Head of caudate nucleus (tissue), 42 donors: ENCODE measurements at regions not wholly inside any gene's neighbourhood (a gene's known extent, or its start where the extent isn't known, plus 50 kb on each side); places are given as distances from the start of the nearest gene placed in this dataset.

Source experiments
- DNase-seq, 42 donors: peaks; one replicate each; pipeline versions ENCODE4 v3.0.0 to v3.0.0-alpha.2; 2020 to 2021; ENCODE audit warnings: mixed read lengths in 7 of 42
- intact Hi-C: fragments of 100-400 bp; cut with DNase I; formaldehyde crosslinking; loops from one replicate; pipeline ENCODE4 v1.15.0; 2022

GRCh38 chr13:33891196-33891742, 73.3 kb downstream of the RFC3 start:
- no peak for DNase-seq
- intact Hi-C loops = no loop called here

GRCh38 chr13:33893559-33893958, 75.6 kb downstream of the RFC3 start:
- intact Hi-C loops = no loop called here
- no peak for DNase-seq

- intact Hi-C loops = no loop called here
- DNase-seq = no peak
These were observed 86.5 kb downstream of the RFC3 start for GRCh38 chr13:33904431-33904830.

- intact Hi-C loops = no loop called here
- no peak for DNase-seq
These were observed 90.2 kb downstream of the RFC3 start for GRCh38 chr13:33908116-33908515.

- DNase-seq = no peak
- intact Hi-C loops = no loop called here
These were observed 92.3 kb downstream of the RFC3 start for GRCh38 chr13:33910255-33910654.

GRCh38 chr13:33911521-33911920, 93.6 kb downstream of the RFC3 start:
- intact Hi-C loops = no loop called here

GRCh38 chr13:33913829-33914228, 95.9 kb downstream of the RFC3 start:
- intact Hi-C loops = no loop called here
- no peak for DNase-seq

More at GRCh38 chr13:33911521-33911920, 93.6 kb downstream of the RFC3 start:
- DNase-seq = no peak

GRCh38 chr13:33917190-33917589, 99.2 kb downstream of the RFC3 start:
- no peak for DNase-seq
- intact Hi-C loops = no loop called here

- intact Hi-C loops = no loop called here
- DNase-seq = no peak
These were observed 100.4 kb downstream of the RFC3 start for GRCh38 chr13:33918199-33918932.

- intact Hi-C loops = no loop called here
- no peak for DNase-seq
These were observed 101.2 kb downstream of the RFC3 start for GRCh38 chr13:33919120-33919519.

- intact Hi-C loops = no loop called here
These were observed 107.6 kb downstream of the RFC3 start for GRCh38 chr13:33925563-33925962.

GRCh38 chr13:33927315-33927714, 109.4 kb downstream of the RFC3 start:
- intact Hi-C loops = no loop called here
- DNase-seq = no peak

More at GRCh38 chr13:33925563-33925962, 107.6 kb downstream of the RFC3 start:
- no peak for DNase-seq

- intact Hi-C loops = no loop called here
- peak in 12 of 42 donors; percentile 5 to 53 (median 20) for DNase-seq
These were observed 113.7 kb downstream of the RFC3 start for GRCh38 chr13:33931397-33932311.

GRCh38 chr13:33932769-33933406, 114.9 kb downstream of the RFC3 start:
- intact Hi-C loops = no loop called here
- DNase-seq = no peak

GRCh38 chr13:33933810-33934209, 115.9 kb downstream of the RFC3 start:
- intact Hi-C loops = no loop called here
- no peak for DNase-seq

- DNase-seq = no peak
- intact Hi-C loops = no loop called here
These were observed 116.4 kb downstream of the RFC3 start for GRCh38 chr13:33934343-33934742.

- intact Hi-C loops = no loop called here
These were observed 117.0 kb downstream of the RFC3 start for GRCh38 chr13:33934951-33935371.

GRCh38 chr13:33935969-33936368, 118.0 kb downstream of the RFC3 start:
- no peak for DNase-seq
- intact Hi-C loops = no loop called here

More at GRCh38 chr13:33934951-33935371, 117.0 kb downstream of the RFC3 start:
- no peak for DNase-seq

GRCh38 chr13:33937373-33938098, 119.6 kb downstream of the RFC3 start:
- intact Hi-C loops = no loop called here
- DNase-seq = peak in 1 of 42 donors; percentile 14
